GM12878 (cell line): ENCODE measurements at regions not wholly inside any gene's neighbourhood (a gene's known extent, or its start where the extent isn't known, plus 50 kb on each side); places are given as distances from the start of the nearest gene placed in this dataset.

Experiments
- EZH2 ChIP-seq: IDR thresholded peaks from 2 replicates; pipeline ENCODE4 v1.6.1; 2012; ENCODE audit warnings: low read depth, mild to moderate bottlenecking, control low read depth, inconsistent platforms, low read length, borderline replicate concordance; ENCODE audit not compliant: control insufficient read depth
- TF ChIP-seq, protein P1 (sequence below), 3 experiments: IDR thresholded peaks in 2 of 3; conservative IDR thresholded peaks in 1 of 3; 2 replicates each; pipeline ENCODE4 v1.5.1; 2011; ENCODE audit warnings: low read depth in 3 of 3, low read length in 3 of 3, mild to moderate bottlenecking in 3 of 3, control low read depth in 2 of 3, moderate library complexity in 2 of 3, inconsistent platforms in 1 of 3, mixed read lengths in 1 of 3; ENCODE audit not compliant: control insufficient read depth in 2 of 3, insufficient read depth in 1 of 3; ENCODE audit errors: extremely low read depth in 1 of 3
- TF ChIP-seq, protein P2 (sequence below): IDR thresholded peaks from 2 replicates; pipeline ENCODE4 v1.6.1; 2011; ENCODE audit warnings: mild to moderate bottlenecking, low read depth, low read length, moderate library complexity; ENCODE audit not compliant: insufficient replicate concordance

- TF ChIP-seq, protein P1, sequence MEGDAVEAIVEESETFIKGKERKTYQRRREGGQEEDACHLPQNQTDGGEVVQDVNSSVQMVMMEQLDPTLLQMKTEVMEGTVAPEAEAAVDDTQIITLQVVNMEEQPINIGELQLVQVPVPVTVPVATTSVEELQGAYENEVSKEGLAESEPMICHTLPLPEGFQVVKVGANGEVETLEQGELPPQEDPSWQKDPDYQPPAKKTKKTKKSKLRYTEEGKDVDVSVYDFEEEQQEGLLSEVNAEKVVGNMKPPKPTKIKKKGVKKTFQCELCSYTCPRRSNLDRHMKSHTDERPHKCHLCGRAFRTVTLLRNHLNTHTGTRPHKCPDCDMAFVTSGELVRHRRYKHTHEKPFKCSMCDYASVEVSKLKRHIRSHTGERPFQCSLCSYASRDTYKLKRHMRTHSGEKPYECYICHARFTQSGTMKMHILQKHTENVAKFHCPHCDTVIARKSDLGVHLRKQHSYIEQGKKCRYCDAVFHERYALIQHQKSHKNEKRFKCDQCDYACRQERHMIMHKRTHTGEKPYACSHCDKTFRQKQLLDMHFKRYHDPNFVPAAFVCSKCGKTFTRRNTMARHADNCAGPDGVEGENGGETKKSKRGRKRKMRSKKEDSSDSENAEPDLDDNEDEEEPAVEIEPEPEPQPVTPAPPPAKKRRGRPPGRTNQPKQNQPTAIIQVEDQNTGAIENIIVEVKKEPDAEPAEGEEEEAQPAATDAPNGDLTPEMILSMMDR (IDR thresholded peaks at IDR 0.05 in 2 of 3, conservative IDR thresholded peaks at IDR 0.05 in 1 of 3; ENCODE audit: control insufficient read depth in 2 of 3, extremely low read depth in 1 of 3, insufficient read depth in 1 of 3, low read depth in 3 of 3, low read length in 3 of 3) = no peak
- no peak for TF ChIP-seq EZH2
- TF ChIP-seq, protein P2, sequence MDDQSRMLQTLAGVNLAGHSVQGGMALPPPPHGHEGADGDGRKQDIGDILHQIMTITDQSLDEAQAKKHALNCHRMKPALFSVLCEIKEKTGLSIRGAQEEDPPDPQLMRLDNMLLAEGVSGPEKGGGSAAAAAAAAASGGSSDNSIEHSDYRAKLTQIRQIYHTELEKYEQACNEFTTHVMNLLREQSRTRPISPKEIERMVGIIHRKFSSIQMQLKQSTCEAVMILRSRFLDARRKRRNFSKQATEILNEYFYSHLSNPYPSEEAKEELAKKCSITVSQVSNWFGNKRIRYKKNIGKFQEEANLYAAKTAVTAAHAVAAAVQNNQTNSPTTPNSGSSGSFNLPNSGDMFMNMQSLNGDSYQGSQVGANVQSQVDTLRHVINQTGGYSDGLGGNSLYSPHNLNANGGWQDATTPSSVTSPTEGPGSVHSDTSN = no peak
Measured at GRCh38 chr6:169069356-169069755, 184.3 kb downstream of the THBS2 start.
